DND-41 (cell line): ENCODE measurements at regions not wholly inside any gene's neighbourhood (a gene's known extent, or its start where the extent isn't known, plus 50 kb on each side); places are given as distances from the start of the nearest gene placed in this dataset.

Experiments used
- CTCF ChIP-seq: IDR thresholded peaks from 2 replicates; pipeline ENCODE4 v1.5.1; 2012; ENCODE audit warnings: borderline replicate concordance, low read length, moderate library complexity, mild to moderate bottlenecking; ENCODE audit not compliant: poor library complexity, severe bottlenecking; ENCODE audit errors: extremely low read depth
- EZH2 ChIP-seq: IDR thresholded peaks from 3 replicates; pipeline ENCODE4 v1.6.1; 2012; ENCODE audit warnings: borderline replicate concordance, low read depth, mild to moderate bottlenecking, moderate library complexity, low read length, inconsistent platforms; ENCODE audit not compliant: severe bottlenecking

- TF ChIP-seq CTCF = no peak
- TF ChIP-seq EZH2 = no peak
These were observed 77.1 kb downstream of the ARF6 start for GRCh38 chr14:49969961-49970360.
